HepG2 (cell line): ENCODE measurements at regions not wholly inside any gene's neighbourhood (a gene's known extent, or its start where the extent isn't known, plus 50 kb on each side); places are given as distances from the start of the nearest gene placed in this dataset.
A peak's percentile ranks its signal among the peaks of the same experiment; 100 is the strongest.

ENCODE experiments used
- DPF2 ChIP-seq: sonication (generic); formaldehyde crosslinking; IDR thresholded peaks from 2 replicates; pipeline ENCODE4 v1.4.0; 2020; ENCODE audit warnings: mild to moderate bottlenecking, low read depth, missing genetic modification reagents, borderline replicate concordance
- FOXO1 ChIP-seq: sonication (generic); formaldehyde crosslinking; IDR thresholded peaks from 2 replicates; pipeline ENCODE4 v1.4.0; 2020; ENCODE audit warnings: missing genetic modification reagents
- HDAC1 ChIP-seq: sonication (generic); formaldehyde crosslinking; IDR thresholded peaks from 2 replicates; pipeline ENCODE4 v1.5.1; 2020; ENCODE audit warnings: mild to moderate bottlenecking, missing genetic modification reagents
- HNF1B ChIP-seq: sonication (generic); formaldehyde crosslinking; IDR thresholded peaks from 2 replicates; pipeline ENCODE4 v1.5.1; 2020; ENCODE audit warnings: mild to moderate bottlenecking, moderate library complexity, missing genetic modification reagents
- HNRNPK ChIP-seq: fragments of 200-400 bp; formaldehyde crosslinking; IDR thresholded peaks from 2 replicates; pipeline ENCODE4 v1.6.1; 2018; ENCODE audit warnings: low read length, low read depth, moderate library complexity, mild to moderate bottlenecking; ENCODE audit not compliant: poor library complexity, severe bottlenecking
- HNRNPLL ChIP-seq: fragments of 200-400 bp; formaldehyde crosslinking; IDR thresholded peaks from 2 replicates; pipeline ENCODE4 v1.6.1; 2017; ENCODE audit warnings: mild to moderate bottlenecking, low read depth, low read length; ENCODE audit not compliant: poor library complexity, severe bottlenecking
- HOMEZ ChIP-seq: IDR thresholded peaks from 2 replicates; pipeline ENCODE4 v1.6.1; 2016; ENCODE audit warnings: low read depth
- KDM4B ChIP-seq: sonication (generic); formaldehyde crosslinking; IDR thresholded peaks from 2 replicates; pipeline ENCODE4 v1.4.0; 2020; ENCODE audit warnings: missing genetic modification reagents
- MAFF ChIP-seq: IDR thresholded peaks from 2 replicates; pipeline ENCODE4 v1.6.1; 2011; ENCODE audit warnings: low read depth, low read length, improper control_type of control experiment
- NCOR1 ChIP-seq: fragments of 200-600 bp; sonication (generic); IDR thresholded peaks from 2 replicates; pipeline ENCODE4 v1.7.0; 2017; ENCODE audit warnings: antibody characterized with exemption, low read length, borderline replicate concordance
- NFIB ChIP-seq: sonication (generic); formaldehyde crosslinking; IDR thresholded peaks from 2 replicates; pipeline ENCODE4 v1.9.0; 2021; ENCODE audit warnings: missing genetic modification reagents, mild to moderate bottlenecking, borderline replicate concordance
- SAP130 ChIP-seq: IDR thresholded peaks from 2 replicates; pipeline ENCODE4 v1.6.1; 2016; ENCODE audit warnings: low read depth
- SETDB1 ChIP-seq: sonication (generic); formaldehyde crosslinking; IDR thresholded peaks from 2 replicates; pipeline ENCODE4 v1.5.1; 2020; ENCODE audit warnings: missing genetic modification reagents, mild to moderate bottlenecking, borderline replicate concordance
- ZBTB14 ChIP-seq: sonication (generic); formaldehyde crosslinking; IDR thresholded peaks from 2 replicates; pipeline ENCODE4 v1.4.0; 2020; ENCODE audit warnings: missing genetic modification reagents
- ZBTB3 ChIP-seq: sonication (generic); formaldehyde crosslinking; IDR thresholded peaks from 2 replicates; pipeline ENCODE4 v1.4.0; 2020; ENCODE audit warnings: low read depth, mild to moderate bottlenecking, moderate library complexity, missing genetic modification reagents, borderline replicate concordance
- ZHX2 ChIP-seq, 2 experiments: sonication (generic) in 1 of 2; formaldehyde crosslinking in 1 of 2; IDR thresholded peaks; 2 replicates each; pipeline versions ENCODE4 v1.6.1 to v1.9.0; 2014 to 2022; ENCODE audit warnings: antibody characterized with exemption in 1 of 2, borderline replicate concordance in 1 of 2, inconsistent platforms in 1 of 2, low read depth in 1 of 2, missing genetic modification reagents in 1 of 2
- ZNF775 ChIP-seq: sonication (generic); formaldehyde crosslinking; IDR thresholded peaks from 2 replicates; pipeline ENCODE4 v1.4.0; 2020; ENCODE audit warnings: missing genetic modification reagents, mild to moderate bottlenecking, moderate library complexity, borderline replicate concordance
- ZNF792 ChIP-seq: IDR thresholded peaks from 2 replicates; pipeline ENCODE4 v1.6.1; 2016
- ZNF816 ChIP-seq: sonication (generic); formaldehyde crosslinking; IDR thresholded peaks from 2 replicates; pipeline ENCODE4 v1.8.0; 2022; ENCODE audit warnings: missing genetic modification reagents, mild to moderate bottlenecking, borderline replicate concordance

- TF ChIP-seq HOMEZ (CRISPR knock-in tag) (peak; percentile 99), DPF2 (CRISPR knock-in tag) (peak; percentile 77; the same call in 1 of the 2 replicates), NCOR1 (peak; percentile 88; the same call in 1 of the 2 replicates), ZHX2 (IDR thresholded peaks at IDR 0.05; ENCODE audit: low read depth) (no peak), ZHX2 (CRISPR knock-in tag; IDR thresholded peaks at IDR 0.05; ENCODE audit: borderline replicate concordance) (no peak), ZBTB3 (CRISPR knock-in tag) (no peak), MAFF (no peak), ZNF816 (CRISPR knock-in tag) (0 out of 2 replicates have a peak, but pooled peaks have one; percentile 38), SAP130 (CRISPR knock-in tag) (peak; percentile 91), HDAC1 (CRISPR knock-in tag) (peak; percentile 77; the same call in 1 of the 2 replicates), FOXO1 (peak; percentile 95), ZNF775 (CRISPR knock-in tag) (peak; percentile 91), HNF1B (CRISPR knock-in tag) (peak; percentile 97), SETDB1 (CRISPR knock-in tag) (no peak), HNRNPK (no peak), HNRNPLL (no peak), NFIB (CRISPR knock-in tag) (no peak), ZBTB14 (no peak), ZNF792 (CRISPR knock-in tag) (peak; percentile 49; the same call in 1 of the 2 replicates), KDM4B (CRISPR knock-in tag) (0 out of 2 replicates have a peak, but pooled peaks have one; percentile 36)
Observed at GRCh38 chr2:62642429-62643099, 62.9 kb upstream of the EHBP1 start (continued).
